ENCODE measurements at regions not wholly inside any gene's neighbourhood (a gene's known extent, or its start where the extent isn't known, plus 50 kb on each side); places are given as distances from the start of the nearest gene placed in this dataset.

DNA sequence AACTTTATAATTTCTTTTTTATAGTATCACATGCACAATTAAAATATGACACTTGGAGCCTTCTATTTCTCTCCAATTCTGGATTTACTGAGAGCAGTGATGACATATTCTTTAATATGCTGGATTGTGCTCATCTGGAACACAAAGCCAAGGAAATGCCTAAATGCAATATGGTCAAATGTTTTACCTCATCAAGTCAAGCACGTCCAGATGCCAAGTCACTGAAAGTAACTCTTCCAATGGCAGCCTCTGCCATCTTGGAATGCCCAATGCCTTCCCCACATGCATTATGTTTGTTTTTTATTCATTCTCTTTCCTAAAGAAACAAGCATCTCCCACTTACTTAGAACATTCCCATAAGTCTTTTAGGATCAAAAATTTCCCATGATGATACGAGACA is 189.8 kb downstream of the TMX3 start:
- no peak for DNase-seq (ENCODE audit: low read depth)

DNA sequence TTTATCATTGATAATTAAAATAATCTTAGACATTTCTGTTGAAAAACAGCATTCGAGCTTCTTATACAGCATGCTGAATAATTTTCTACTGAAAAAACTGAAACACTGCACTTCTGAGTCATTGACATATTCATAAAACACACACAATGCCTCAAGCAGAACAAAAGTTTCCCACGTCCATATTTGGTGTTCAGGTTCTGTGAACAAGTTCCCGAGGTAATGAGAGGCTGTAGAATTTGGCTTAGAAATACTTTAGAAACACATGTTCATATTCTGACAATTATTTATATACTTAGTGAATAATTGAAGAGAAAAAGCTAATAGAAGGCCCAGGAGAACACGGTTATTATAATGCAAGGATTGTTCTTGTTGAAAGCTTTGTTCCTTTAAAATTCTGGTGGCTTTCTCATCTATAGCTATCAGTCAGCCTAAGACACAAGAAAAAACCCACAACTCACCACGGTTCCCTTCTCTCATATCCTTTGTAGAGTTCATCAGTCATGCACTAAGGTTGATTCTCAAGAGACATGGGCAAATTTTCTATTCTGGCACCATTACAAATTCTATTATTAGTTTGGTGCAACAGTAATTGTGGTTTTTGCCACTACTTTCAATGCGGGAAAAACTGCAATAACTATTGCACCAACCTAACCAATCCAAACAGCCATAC is 194.4 kb downstream of the TMX3 start:
- DNase-seq (ENCODE audit: low read depth): peak; percentile 64

DNA sequence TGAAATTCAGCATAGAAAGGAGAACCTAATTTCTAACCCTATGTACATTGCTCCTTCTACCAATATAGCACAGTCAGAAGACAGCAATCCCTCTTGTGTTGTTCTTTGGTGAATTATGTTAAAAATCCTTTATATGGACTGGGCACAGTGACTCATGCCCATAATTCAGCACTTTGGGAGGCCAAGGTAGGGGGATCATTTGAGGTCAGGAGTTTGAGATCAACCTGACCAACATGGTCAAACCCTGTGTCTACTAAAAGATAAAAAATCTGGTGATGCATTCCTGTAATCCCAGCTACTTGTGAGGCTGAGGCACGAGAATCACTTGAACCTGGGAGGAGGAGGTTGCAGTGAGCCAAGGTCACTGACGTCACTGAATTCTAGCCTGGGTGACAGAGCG is 195.6 kb downstream of the TMX3 start:
- no peak for DNase-seq (ENCODE audit: low read depth)

DNA sequence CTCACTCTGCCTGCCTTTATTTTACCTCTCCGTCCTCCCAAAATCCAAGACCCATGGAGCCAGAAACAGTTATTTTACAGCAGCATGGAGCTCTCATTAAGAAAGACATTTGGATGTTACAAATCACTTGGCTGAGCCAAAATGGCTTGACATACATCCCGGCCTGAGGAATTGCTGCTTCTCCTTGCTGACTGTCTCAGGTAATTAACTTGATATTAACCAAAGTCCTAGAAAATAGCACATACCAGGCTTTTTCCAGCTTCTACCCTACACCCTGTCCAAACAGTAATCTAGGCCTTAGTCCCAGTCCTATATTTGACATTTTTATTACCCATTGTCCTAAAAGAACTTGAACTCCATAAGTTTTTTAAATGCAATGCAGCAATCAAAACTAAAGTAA is 205.0 kb downstream of the TMX3 start:
- no peak for DNase-seq (ENCODE audit: low read depth)

DNA sequence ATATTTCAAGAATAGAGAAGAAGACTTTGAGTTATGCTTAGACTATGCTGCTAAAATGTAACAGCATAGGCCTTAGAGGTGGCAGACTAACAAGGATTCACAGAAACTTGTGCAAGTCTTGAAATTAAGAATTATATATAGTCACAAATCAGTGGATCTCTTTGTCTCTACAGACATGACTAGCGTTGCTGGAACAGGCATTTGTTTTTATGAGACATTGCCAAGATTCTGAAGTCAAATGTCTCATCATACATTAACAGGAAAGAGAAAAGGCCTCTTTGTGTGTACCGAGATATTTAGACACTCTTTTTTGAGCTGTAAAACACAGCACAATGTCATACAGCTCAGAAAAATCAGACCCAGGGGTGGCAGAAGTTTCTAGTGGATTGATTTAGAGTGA is 207.1 kb downstream of the TMX3 start:
- DNase-seq (ENCODE audit: low read depth): no peak

DNA sequence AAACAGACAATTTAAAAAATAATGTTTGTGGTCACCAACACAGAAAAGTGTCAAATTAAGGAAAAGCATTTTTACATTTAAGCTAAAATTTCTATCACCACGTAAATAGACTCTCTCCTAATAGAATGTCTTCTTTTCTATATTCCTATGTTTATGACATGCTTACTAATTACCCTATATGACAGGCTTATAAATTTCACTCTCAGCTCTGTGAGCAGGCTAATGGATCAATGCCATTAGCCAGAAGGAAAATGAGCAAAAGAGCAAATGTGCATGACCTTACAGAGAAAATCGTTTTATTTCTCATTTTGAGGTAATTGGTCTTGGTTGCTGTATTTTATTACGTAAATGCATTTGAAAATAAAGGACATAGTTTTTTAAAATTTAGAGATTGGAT is 209.7 kb downstream of the TMX3 start:
- no peak for DNase-seq (ENCODE audit: low read depth)

DNA sequence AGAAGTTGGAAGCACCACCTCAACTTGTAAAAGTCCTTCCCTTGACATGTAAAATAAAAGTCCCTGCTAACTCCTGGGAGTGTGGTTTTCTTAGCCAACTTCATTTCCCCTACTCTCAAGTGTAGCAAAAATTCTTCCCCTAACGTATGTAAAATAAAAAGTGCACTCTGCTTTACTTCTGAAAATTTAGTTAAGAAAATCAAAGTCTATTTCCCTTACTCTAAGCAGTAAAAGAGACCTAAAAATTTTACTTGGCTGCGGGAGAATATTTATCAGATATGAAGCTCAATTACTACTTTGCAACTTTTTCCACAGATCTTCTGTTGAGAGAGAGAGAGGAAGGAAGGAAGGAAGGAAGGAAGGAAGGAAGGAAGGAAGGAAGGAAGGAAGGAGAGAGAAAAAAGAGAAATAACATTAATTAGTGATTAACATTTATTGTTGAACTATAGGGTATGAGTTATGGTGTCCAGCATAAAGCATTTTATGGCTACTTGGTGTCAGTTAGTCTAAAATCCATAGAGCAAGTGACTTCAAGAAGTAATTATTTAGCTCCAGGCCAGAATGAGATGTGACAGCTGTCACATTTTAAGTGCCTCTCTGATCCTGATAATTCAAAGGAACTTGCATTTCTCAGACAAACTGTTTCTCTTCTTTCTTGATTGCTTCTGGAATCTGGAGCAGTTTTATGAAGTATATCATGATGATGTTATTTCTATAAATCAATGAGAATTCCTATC is 210.3 kb downstream of the TMX3 start:
- DNase-seq (ENCODE audit: low read depth): no peak

DNA sequence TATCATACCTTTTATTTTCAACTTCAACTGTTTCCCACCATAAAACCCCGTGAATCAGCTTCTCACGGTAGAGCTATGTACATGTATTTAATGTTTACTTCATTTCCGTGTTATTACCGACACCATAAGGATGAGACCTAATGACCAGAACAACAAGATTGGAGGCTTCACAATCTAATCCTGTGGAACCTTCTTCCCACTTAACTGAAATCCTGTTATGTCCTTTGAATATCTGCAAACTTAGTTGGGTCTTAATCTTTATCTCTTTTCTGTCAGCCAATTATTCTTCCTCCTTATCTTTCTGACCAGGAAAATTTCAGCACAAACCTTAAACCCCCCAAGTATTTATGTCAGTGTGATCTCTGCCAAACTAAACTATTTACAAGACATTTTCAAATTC is 214.4 kb downstream of the TMX3 start:
- no peak for DNase-seq (ENCODE audit: low read depth)

DNA sequence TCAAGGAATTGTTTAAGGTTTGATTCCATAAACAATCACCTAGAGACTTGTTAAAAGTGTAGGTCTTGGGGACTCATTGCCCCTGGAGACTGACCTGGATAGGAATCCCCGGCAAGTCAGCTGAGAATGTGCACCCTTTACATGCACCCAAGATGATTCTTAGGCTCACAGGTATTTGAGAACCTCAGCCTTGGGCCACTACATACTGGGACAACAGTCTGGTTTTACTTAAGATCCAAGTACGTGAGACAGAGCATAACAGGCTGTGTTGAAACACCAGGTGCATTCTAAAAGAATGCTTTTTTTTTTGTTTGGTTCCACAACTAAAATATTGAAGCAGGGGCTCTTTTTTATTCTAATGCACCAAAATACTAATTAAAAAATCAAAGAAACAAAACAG is 215.8 kb downstream of the TMX3 start:
- no peak for DNase-seq (ENCODE audit: low read depth)

DNA sequence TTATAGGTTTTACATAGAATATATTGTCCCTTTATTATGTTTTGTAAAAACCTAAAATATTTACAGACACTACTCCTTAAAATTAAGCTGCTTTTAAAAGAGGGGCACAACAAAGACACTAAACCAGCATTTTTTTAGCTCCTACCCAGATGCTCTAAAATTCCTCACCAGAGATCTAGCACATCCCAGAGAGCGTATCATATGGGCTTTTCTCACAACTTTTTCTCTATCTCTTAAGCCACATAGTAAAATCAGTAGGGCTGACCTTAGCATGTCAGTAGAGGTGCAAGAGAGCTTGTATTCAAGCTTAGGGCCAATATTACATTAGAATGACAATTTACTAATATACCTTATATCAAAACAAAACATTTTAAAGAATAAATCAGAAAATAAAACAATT is 216.3 kb downstream of the TMX3 start:
- DNase-seq (ENCODE audit: low read depth): no peak

DNA sequence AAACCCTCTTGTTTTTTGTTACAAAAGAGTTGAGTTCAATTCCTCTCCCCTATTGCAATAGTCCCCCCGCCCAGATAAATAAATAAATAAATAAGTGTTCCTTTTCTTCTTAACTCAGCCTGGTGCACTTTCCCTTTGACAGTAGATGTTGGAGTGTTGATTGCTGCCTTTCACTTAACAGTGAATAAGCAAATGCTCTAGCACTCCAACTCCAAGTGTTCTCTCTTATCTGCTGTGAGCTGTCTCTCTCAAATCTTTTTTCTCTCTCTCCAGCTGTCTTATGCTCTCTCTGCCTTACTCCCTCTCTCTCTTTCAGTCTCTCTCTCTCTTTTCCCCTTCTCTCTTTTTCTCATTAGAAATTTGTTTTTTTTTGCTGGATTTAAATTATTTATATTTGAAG is 216.7 kb downstream of the TMX3 start:
- DNase-seq (ENCODE audit: low read depth): peak; percentile 48

DNA sequence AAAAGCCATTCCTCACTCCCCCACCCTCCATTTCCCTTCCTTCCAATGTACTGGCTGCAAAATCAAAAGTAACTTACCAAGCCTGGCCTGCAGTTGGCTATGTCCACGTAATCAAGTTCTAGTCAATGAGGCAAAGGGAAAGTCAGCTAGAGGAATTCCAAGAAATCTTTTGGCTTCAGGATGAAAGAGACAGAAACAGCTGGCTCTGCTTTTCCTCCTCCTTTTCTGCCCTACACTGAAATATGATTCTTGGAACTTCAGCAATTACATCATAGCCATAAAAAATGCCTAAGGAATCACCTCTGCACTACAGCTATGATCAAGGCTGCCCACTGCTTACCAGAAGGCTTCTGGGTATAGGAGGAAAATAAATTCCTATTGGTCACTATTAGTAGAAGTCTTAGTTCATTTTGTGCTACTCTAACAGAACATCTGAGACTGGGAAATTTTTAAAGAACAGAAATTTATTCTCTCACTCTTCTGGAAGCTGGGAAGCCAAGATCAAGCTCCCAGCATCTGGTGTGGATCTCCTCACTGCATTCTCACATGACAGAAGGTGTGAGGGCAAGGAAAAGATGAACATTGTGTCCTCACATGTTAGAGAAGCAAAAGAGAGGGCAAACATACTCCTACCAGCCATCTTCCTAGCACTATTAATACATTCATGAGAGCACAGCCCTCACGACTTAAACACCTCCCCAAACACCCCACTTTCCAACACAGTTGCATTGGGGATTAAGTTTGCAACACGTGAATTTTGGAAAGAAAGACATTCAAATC is 219.9 kb downstream of the TMX3 start:
- DNase-seq (ENCODE audit: low read depth): peak; percentile 98

DNA sequence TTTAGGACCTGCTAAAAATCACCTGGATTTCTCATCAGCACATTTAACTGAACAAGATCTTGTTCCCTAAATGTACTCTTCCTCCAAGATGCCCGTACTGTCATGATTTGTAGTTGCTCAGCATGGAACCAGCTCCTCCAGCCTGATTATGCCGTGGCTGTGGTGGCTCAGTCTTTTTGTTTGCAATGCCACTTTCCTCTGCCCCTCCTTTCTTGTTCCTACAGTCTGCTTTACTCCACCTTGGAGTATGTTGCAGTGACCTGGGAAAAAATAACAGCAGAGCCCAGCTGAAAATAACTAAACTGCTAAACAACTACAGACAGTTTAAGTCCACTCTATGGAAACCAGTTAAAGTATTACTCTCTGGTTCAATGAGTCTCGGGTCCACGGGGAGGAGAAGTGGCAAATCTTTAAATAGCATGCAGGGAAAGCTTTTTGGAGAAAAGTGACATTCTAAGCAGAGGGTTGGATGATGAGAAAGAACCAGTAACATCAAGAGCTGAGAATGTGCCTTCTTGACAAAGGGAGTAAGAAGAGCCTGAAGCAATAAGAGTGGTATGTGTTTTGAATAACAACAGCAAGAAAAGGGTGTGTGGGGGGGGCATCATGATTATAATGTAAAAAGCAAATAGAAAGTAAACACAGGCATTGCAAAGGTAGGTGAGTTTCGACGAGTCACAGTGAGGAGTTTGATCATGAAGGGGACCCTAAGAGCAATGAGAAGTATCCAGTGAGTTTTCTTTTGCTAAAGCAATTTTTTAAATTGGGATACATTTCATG is 225.7 kb downstream of the TMX3 start:
- no peak for DNase-seq (ENCODE audit: low read depth)

DNA sequence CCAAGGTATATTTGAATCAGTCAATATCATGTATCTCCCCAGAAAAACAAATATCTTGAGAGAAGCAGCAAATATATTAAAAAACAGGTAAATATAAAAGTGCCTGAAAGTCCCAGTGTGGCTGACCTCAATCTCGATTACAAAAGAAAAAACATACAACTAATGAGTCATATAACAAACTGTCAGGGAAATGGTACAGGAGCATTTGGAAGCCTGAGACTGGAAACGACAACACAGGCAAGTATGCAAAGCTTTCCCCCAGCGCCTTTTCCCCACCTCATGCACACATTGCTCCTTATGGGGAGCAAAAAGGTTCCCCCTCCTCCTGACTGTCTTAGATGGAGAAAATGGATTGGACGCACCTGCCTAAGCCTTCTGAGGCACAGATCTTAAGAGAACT is 230.7 kb downstream of the TMX3 start:
- DNase-seq (ENCODE audit: low read depth): no peak

DNA sequence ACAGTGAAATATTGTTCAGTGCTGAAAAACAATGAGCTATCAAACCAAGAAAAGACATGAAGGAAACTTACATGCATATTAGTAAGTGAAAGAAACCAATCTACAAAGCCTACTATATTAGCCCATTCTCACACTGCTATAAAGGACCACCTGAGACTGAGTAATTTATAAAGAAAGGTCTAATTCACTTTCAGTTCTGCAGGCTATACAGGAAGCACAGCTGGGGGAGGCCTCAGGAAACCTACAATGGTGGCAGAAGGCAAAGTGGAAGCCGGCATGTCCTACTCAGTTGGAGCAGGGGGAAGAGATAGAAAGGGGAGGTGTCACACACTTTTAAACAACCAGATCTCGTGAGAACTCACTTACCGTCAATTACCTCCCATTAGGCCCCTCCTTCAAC is 232.1 kb downstream of the TMX3 start:
- no peak for DNase-seq (ENCODE audit: low read depth)

DNA sequence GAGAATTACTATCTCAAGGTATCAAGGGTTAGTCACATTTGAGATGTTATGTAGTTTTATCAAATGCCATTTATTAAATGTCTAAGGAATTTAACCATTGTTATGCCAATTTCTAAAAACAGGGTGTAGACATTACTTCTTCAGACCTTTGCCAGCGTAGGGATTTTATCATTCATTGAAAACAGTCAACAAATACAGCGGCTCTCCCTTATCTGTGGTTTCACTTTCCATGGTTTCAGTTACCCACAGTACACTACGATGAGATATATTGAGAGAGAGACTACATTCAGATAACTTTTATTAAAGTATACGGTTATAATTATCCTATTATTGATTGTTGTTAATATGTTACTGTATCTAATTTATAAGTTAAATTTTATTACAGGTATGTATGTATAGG is 234.7 kb downstream of the TMX3 start:
- no peak for DNase-seq (ENCODE audit: low read depth)

DNA sequence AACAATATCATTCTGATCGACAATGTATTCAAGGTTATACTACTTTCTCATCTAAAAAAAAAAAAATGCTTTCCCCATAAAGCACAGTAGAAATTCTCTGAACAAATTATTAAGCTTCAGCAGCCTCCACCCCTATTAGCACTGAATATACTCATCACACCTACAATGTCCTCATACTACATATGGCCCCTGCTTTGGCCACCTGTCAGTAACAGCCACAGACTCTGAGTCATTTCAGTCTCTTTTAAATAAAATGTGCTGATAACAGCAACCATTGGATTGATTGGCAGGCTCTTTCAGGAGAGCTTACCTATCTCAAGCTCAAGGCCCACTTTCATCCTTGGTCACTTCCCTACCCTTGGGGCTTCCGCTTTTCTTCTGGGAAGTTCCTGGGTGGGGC is 236.7 kb downstream of the TMX3 start:
- DNase-seq (ENCODE audit: low read depth): no peak

DNA sequence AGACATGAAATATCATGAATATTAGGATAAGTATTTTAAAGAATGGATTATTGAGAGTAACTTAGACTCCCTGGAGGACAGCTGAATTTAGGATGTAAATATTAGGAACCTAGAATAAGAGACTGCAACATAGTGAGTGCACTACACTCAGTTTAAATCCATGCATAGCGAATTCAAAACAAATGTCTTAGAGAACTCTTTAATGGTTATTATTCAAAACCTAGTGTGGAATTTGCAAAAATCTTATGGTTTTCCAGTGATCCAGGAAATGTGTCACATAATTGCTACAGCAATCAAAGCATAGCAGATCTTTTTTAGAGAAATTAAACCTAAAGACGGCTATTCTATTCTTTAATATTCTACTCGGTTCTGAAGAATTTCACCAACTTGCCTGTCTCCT is 239.0 kb downstream of the TMX3 start:
- DNase-seq (ENCODE audit: low read depth): no peak

DNA sequence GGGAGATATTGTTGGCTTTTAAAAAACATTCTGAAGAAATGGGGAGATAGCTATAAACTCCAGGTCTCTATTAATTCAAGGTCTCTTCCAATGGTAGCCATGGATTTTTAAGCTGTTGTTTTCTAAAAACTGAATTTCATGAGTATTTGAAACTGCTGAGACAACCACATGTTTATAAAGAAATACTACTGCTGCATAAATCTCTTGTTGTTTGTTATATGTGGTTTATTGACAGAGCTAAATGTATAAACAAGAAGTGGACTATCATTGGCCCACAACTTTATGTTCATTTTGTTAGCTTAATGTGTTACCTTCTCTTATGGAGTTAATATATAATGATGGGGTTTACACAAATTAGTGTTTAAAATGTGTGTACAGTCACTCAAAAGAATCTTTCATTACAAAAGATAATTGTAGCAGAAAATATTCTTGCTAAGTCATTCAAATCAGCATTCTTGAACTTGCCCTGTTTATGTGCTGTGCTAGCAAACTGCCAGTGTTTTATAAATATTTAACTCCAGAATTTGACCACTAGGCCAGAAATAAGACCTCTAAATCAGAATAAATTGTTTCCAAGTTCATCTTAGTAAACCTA is 242.1 kb downstream of the TMX3 start:
- DNase-seq (ENCODE audit: low read depth): no peak

DNA sequence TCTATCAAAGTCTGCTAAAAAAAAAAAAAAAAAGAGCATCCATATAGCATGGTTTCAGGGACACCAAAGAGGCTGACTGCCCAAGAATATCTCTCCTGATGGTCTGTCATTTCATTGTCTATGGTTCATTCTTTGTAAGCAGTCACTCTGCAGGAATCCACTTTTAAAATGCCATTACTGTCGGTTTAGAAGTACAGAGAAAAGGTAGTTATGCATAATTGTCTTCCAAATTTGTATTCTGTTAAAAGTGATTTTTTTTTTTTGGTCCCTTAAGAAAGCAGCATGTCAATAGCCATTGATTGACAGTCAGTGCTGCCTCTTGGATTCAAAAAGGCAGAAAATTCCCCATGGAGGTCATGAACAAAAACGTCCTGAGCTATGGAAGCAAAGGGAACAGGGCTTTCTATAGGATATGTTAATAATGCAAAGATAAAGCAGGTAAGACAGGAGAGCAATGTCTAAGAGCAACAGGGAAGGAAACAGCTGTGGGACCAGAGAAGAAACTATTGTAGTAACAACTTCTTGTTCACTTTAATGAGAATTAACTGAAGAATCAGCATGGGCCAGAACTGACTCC is 245.8 kb downstream of the TMX3 start:
- DNase-seq (ENCODE audit: low read depth): no peak

DNA sequence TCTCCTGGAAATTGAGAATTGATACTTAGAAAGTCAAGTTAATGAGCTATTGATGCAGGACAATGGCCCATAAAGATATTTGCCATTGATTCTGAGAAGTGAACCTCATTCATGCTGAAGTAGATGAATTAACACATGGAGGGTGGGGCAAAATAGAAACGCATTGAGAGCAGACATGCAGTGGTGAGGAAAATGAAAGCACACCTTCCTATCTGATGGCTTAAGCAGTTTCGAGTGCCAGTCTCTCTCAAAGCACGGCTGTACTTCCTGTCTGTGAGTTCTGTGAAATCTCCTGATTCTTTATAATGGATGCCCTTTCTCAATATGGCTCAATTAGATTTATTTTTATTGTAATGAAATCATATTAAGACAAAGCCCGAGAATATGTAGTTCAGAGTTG is 247.0 kb downstream of the TMX3 start:
- DNase-seq (ENCODE audit: low read depth): no peak
